Stimulated activated CD8-positive, alpha-beta memory T cell treated with anti-CD3 and anti-CD28 coated beads, Interleukin-7, amount 100 ng/mL, for 1 hour (primary cell): ENCODE measurements at regions not wholly inside any gene's neighbourhood (a gene's known extent, or its start where the extent isn't known, plus 50 kb on each side); places are given as distances from the start of the nearest gene placed in this dataset.
"Not testable (repeated sequence)": the region's sequence is repeated elsewhere in the genome, so short reads cannot be mapped to it uniquely, and the experiment has no call there.

Source experiments
- DNase-seq, 2 donors: peaks; one replicate each; pipeline ENCODE4 v3.0.0-alpha.2; 2020; ENCODE audit warnings: low read depth in 2 of 2

- no peak for DNase-seq
Measured at GRCh38 chr7:67359900-67360299, 363.3 kb downstream of the TYW1 start.

DNA sequence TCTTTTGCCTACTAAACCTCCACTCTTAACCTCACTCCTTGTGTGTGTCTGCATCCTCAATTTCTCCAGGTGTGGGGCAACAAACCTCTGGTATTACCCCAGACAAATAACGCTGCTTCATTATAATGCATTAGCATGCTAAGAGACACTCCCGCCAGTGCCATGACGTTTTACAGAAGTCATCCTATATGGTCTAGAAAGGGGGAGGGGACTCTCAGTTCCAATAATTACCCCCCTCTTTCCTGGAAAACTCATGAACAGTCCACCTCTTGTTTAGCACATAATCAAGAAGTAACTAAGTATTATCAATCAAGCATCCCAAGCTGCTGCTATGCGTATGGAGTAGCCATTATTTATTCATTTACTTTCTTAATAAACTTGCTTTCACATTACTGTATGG lies 364.5 kb downstream of the TYW1 start:
- no peak for DNase-seq

GRCh38 chr7:67364441-67365017 lies 367.9 kb downstream of the TYW1 start:
- DNase-seq = no peak

DNA sequence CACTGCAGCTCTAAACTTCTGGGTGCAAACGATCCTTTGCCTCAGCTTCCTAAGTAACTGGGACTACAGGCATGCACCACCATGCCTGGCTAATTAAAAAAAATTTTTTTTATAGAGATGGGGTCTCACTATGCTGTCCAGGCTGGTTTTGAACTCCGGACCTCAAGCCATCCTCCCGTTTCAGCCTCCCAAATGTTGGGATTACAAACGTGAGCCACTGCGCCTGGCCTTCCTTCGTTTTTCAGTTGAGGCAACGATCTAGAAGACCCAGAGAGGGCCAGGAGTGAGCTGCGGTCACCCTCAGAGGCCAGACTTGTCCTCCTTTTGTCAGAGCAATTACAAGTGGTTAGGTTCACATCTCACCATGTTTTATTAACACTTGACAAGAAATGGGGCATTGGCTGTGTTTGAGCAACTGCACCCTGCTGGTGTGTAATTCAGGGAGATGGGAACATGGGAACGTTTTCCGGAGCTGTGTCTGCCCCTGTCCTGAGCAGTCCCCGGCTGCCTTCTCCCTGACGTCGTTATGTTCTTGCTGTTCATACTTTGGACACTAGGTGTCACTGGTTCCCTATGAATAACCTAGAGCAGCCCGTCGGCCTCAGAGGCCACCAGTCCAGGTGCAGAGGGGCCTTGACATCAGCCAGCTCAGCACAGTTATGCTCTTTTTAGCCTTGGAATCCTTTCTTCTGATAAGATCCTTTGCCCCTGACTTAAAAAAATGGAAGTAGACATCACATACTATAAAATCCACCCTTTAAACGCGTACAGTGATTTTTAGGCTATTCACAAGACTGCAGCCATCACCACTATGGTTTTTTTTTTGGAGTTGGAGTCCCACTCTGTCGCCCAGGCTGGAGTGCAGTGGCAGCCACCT lies 375.0 kb downstream of the TYW1 start:
- peak; percentile 11 to 12 for DNase-seq

DNA sequence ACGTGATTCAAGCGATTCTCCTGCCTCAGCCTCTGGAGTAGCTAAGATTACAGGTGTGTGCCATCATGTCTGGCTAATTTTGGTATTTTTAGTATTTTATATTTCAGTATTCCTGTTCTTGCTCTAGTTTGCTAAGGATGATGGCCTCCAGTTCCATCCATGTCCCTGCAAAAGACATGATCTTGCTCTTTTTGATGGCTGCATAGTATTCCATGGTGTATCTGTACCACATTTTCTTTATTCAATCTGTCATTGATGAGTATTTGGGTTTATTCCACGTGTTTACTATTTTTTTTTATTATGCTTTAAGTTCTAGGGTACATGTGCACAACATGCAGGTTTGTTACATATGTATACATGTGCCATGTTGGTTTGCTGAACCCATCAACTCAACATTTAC lies 376.8 kb downstream of the TYW1 start:
- DNase-seq = not testable (repeated sequence)

- no peak for DNase-seq
Measured at GRCh38 chr7:67375427-67375826, 378.8 kb downstream of the TYW1 start.

DNA sequence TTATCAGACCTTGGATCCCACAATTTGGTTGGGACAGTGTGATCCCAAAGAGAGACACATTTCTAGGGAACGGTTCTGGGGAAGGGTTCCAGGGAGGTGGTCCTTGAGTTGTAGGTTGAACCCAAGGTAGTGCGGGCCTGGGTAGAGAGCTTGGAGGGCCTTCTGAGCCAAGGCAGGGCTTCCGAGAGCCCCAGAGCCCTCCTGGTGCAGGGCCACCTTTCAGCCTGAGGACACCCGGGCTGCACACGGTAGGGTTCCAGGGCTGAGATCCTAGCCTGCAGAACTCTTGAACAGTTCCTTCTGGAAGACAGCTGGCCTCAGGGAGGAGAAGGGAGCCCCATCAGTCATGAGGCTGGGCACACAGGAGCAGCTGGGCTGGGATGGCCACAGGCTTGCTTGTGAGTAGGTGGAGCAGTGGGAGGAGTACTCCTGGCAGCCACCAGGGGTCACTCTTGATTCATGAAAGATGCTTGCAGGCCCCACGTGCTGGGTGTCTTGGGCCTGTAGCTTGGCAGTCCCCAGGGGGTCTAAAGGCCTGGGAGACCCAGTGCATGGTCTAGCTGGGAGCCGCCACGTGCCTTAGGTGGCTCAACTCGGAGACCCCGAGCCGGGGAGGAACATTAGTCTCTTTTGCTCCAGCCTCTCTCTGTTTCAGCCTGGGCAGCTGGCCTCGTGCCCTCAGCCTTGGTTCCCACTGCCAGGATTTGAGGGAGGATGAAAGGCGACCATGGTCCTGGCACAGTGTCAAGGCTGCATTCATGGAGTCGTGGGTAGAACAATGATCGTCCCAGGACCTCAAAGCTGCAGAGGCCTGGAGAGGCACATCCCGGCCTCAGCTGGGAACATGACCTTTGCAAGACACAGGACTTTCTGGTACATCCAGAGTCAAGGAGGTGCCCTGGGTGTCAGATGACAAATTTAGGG lies 381.6 kb downstream of the TYW1 start:
- peak in 1 of 2 donors; percentile 30 for DNase-seq

DNA sequence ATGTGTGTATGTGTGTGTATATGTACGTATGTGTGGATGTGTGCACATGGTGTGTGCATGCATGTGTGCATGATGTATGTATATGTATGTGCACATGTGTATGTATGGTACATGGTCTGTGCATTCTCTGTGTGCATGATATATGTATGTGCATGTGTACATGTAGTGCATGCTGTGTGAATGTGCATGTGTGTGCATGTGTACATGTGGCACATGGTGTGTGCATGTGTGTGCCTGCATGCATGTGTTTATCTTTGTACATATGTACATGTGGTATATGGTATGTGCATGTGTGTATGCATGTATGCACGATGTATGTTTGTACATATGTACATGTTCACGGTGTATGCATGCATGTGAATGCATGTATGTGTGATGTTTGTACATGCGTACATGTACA lies 383.7 kb downstream of the TYW1 start:
- no peak for DNase-seq

GRCh38 chr7:67380858-67381257 lies 384.2 kb downstream of the TYW1 start:
- DNase-seq = no peak

- DNase-seq = no peak
Measured at GRCh38 chr7:67387851-67388250, 391.2 kb downstream of the TYW1 start.

- no peak for DNase-seq
Measured at GRCh38 chr7:67391168-67391567, 394.5 kb downstream of the TYW1 start.

- no peak for DNase-seq
Measured at GRCh38 chr7:67392596-67393438, 396.2 kb downstream of the TYW1 start.

DNA sequence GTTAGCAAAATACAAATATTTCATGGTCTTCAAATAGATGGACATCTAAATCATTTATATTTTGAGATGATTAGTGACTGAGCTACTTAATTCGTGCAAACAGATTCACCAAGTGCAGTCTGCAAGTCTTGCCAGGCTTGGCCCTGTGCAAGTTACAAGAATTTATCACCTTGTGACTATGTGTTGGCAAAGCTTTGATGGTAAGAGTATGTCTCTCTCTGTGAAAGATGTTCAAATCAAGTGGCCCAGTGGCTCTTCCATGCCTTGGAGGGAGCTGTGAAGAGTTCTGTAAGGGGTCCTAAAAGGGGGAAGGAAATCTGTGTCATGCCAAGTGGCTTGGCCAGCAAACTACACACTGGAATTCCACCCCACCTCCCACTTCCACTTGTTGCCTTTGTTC lies 397.3 kb downstream of the TYW1 start:
- DNase-seq = no peak

DNA sequence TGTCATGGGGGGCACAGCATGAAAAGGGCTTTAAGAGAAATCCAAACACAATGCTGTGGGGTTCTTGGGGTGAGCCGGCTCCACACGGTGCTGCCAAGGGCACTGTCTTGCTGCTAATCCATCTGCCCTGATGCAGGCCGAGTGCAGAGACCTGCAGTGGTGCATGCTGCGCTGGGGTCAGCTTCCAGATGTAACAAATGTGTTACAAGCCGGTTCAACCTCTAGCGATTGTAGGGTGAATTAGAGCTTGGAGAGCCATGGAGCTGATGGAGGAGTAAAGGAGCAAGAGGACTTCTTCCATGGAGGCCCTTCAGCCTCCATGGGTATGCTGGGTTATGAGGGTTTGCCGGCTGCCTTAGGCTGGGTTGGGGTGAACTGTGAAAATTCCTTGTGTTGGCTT lies 402.3 kb downstream of the TYW1 start:
- DNase-seq = no peak

- DNase-seq = no peak
Measured at GRCh38 chr7:67401492-67401891, 404.9 kb downstream of the TYW1 start.

GRCh38 chr7:67402280-67402679 lies 405.6 kb downstream of the TYW1 start:
- no peak for DNase-seq

- no peak for DNase-seq
Measured at GRCh38 chr7:67406976-67407375, 410.3 kb downstream of the TYW1 start.

- no peak for DNase-seq
Measured at GRCh38 chr7:67407392-67408071, 410.9 kb downstream of the TYW1 start.

DNA sequence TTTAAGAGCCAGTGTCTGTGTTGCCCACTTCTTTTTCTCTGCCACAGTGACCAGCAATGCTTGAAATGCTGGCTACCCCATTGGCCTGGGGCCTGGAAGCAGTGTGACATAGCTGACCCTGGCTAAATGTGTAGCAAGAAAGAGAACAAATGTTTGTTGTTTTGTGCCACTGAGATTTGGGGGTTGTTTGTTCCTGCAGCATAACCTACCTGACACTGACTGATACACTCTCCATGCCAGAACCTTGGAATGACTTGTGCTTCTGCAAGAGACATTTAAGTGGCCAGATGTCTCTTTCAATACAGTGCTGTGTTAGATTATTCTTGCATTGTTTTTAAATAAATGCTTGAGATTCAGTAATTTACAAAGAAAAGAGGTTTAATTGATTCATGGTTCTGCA lies 411.5 kb downstream of the TYW1 start:
- DNase-seq = no peak

DNA sequence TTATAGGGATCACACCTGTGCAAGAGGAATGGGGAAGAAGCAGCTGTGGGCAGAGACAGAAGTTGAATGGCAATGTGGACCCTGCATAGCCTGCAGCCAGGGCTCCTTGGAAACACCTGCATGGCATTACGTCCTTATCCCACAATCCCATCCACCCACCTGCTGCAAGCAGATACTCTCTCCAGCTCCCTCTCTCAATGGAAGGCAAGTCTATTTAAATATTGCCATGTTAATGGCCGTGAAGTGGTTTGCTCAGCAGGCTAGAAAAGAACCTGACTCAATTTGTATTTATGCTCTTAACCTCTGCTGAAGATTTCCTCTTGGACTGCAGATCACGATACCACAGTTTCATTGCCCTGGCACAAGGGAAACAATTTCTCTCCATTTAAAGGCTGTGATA lies 417.0 kb downstream of the TYW1 start:
- DNase-seq = no peak

DNA sequence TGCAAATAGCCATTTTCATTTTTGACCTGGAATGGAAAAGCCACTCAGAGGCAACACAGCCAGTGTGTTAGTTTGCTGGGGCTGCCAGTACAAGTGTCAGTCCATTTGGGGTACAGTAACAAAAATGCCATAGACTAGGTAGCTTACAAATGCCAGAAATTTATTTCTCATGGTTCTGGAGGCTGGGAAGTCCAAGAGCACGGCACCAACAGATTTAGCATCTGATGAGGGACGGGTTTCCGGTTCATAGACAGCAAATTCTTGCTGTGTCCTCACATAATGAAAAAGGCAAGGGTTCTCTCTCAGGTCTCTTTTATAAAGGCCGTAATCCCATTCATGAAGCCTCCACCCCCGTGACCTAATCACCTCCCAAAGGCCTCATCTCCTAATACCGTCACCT lies 418.2 kb downstream of the TYW1 start:
- DNase-seq = no peak
